A204.1 (cell line): ENCODE measurements at regions not wholly inside any gene's neighbourhood (a gene's known extent, or its start where the extent isn't known, plus 50 kb on each side); places are given as distances from the start of the nearest gene placed in this dataset.

Experiments
- FAIRE-seq: peaks from 2 replicates; lab custom pipeline; 2012; peaks lifted over from hg19 to GRCh38; lab: Jason Lieb, UNC

DNA sequence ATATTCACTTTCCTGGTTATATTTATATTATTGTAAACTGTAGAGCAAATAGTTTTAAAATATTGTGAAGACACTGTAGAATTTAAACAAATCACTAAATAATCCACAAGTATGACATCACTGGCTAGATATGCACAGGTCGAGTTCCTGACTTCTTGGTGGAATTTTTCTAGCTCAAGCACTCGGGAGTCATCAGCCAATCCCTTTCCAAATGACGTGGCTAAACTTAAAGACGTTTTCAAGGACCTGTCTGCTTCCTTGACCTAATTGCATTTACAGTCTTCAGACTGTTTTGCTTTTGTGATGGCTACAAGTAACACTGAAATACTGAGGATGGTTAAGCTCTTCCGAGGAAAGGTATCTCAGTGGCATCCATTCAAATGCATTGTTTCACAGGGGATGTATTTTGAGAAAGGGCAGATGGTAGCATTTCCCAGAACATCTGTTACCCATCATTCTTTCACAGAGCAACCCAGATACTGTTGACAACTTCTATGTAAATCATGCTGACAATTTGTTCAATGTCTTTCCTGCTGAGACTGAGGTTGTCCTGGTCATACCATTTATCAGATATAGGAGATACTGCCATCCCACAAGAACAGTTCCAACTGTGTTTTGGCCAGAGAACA lies 262.8 kb downstream of the CDH10 start:
- no peak for FAIRE-seq

DNA sequence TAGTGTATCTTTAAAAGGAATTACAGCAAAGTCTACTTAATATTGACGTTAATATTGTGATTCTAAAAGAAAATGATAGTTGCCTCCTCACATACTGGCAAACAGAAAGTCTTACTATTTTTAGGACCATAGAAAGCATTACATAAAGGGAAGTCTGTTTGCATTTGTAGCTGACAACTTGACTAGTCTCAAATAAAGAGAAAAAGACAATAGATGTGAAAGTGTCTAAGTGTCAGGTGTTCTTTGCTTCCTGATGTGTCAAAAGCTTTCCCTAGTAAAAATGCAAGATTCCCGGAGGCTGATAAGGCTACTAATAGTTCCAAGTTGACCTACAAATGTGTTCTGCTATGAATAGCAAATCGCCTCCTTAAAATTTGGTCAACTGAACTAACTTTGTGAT lies 259.7 kb downstream of the CDH10 start:
- no peak for FAIRE-seq

DNA sequence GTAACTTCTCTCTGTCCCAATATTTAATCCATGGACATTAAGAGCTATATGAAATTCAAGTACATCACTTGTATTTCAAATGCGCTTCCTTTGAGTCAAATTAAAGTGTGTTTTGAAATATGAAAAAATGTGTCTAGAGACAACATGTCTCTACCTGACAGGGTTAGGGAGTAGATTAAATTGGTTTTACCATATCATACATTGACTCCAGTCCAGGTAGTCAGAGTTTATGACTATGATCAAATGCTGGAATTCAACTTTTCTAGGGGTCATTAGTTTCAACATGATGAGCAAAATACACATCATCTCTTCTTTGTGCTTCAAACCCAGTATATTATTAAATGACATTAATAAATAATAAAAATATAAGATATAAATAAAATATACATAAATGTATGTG lies 259.2 kb downstream of the CDH10 start:
- FAIRE-seq = no peak

DNA sequence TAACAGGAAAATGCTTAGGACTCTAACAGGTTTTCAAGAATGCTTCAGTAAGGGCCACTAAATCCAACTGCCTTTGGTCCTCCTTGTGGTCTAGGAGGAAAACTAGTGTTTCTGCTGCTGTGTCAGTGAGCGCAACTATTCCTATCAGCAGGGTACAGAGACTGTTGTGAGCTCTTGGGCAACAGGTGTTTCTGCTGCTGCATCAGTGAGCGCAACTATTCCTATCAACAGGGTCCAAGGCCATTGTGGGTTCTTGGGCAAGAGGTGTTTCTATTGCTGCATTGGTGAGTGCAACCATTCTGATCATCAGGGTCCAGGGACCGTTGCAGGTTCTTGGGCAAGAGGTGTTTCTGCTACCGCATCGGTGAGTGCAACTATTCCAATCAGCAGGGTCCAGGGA lies 256.3 kb downstream of the CDH10 start:
- FAIRE-seq = no peak

DNA sequence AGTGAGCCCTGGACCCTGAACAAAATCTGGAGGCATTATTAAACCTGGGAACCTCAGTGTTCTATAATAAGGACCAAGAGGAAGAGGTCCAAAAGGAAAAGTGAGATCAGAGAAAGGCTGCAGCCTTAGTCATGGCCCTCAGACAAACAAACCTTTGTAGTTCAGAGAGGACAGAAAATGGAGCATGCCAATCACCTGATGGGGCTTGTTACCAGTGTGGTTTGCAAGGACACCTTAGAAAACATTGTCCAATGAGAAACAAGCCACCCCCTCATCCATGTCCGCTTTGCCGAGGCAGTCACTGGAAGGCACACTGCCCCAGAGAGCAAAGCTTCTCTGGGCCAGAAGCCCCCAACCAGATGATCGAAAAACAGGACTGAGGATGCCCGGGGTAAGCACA lies 254.8 kb downstream of the CDH10 start:
- no peak for FAIRE-seq

DNA sequence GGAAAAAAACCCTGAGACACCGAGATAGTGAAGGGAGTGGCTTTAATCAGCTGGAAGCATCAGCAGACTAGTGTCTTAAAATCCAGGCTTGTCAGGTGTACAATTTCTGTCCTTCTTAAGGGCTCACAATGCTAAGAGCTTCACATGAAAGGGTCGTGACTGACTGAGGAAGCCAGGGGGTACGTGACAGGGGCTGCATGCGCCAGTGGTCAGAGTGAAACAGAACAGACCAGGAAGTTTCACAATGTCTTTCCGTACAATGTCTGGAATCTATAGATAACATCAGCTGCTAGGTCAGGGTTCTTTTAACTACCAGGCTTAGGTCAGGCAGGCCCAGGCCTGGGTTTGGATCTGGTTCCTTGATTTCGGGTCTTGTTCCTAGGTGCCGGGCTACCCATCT lies 253.0 kb downstream of the CDH10 start:
- no peak for FAIRE-seq

DNA sequence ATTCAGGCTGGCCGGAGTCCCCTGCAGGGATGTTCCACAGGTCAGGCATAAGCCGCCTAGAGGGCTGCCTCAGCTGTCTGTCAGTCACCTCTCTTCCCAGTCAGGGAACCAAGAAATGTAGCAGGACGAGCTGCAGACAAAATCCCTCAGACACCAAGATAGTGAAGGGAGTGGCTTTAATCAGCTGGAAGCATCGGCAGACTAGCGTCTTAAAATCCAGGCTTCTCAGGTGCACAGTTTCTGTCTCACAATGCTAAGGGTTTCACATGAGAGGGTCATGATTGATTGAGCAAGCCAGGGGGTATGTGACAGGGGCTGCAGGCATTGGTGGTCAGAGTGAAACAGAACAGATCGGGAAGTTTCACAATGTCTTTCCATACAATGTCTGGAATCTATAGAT lies 247.2 kb downstream of the CDH10 start:
- FAIRE-seq = no peak

DNA sequence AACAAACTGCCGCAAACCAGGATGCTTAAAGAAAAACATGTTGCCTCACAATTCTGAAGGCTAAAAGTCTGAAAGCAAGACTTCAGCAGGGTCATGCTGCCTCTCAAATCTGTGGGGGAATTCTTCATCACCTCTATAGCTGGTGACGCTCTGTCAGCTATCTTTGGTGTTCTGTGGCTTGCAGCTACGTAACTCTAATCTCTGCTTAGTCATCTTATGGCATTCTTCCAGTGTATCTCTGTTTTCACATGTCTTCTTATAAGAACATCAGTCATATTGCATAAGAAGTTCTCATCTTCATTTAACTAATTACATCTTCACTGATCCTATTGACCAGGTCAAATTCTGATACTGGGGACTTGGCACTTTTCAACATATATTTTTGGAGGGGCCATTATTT lies 243.0 kb downstream of the CDH10 start:
- no peak for FAIRE-seq

DNA sequence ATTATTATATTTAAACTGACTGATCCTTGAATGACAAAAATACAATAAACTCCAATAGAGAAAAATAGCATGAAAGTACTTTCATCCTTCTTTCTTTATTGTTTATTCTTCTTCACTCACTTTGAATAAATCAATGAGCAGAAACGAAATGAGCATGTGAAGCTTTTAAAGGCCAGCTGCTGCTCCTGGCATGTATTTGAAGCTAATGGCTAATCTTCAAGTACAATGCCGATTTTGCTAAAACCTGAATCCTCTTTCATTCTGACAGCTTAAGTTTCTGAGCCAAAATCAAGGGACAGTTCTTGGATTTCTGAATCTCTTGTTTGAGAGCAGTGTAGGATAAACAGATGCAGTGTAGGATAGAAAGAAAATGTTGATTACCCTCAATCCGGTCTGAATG lies 237.3 kb downstream of the CDH10 start:
- FAIRE-seq = no peak

DNA sequence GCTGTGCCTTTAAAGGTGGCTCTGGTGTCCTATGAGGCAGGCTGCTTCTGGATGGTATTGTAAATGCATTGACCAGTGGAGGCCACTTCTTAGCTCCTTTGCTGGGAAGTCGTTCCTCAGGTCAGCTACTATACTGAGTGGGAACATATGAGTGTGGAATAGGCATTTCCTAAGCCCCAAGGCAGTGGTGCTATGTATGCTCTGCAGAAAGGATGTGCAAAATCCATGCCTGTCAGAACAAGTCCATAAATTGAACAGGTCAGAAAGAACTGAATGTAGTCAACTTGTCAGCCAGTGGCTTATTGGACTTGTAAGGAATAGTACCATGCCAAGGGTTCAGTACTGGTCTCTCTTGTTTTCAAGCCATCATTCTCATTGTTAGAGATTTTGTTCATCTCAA lies 216.4 kb downstream of the CDH10 start:
- FAIRE-seq = no peak

DNA sequence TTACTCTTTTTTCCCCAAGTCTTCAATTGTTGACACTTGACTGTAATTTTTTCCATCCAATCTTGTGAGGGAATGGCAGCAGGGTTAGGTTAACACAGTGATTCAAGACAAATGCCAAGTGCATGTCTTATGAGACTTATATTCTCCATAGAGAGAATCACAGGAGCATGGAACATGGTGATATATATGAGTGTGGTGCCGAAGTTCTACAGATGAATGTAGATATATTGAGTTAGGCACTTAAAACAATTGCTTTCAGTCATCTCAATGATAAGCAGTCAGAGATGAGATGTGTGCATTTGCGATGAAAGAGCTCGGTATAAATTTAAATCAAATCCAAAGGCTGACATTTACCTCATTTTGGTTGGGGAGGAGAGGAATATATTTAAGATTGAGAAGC lies 211.2 kb downstream of the CDH10 start:
- FAIRE-seq = no peak
